Stimulated activated naive CD8-positive, alpha-beta T cell treated with anti-CD3 and anti-CD28 coated beads, Interleukin-15, amount 100 ng/mL, for 72 hours (primary cell): ENCODE measurements at regions not wholly inside any gene's neighbourhood (a gene's known extent, or its start where the extent isn't known, plus 50 kb on each side); places are given as distances from the start of the nearest gene placed in this dataset.
"Not testable (repeated sequence)": the region's sequence is repeated elsewhere in the genome, so short reads cannot be mapped to it uniquely, and the experiment has no call there.

Experiments used
- ATAC-seq: fragments of 150-1000 bp; cut with Tn5 transposase; 2 replicates; pipeline ENCODE4 v1.10.0; 2021; ENCODE audit warnings: mild to moderate bottlenecking, moderate library complexity
- DNase-seq, 2 donors: peaks; one replicate each; pipeline ENCODE4 v3.0.0; 2021 to 2022
- H3K27ac Mint-ChIP-seq, 2 donors: one replicate each; pipeline ENCODE4 v1.8.0; 2022; ENCODE audit warnings: mild to moderate bottlenecking in 2 of 2, mixed read lengths in 2 of 2, moderate library complexity in 2 of 2
- H3K27me3 Mint-ChIP-seq: one replicate; pipeline ENCODE4 v1.8.0; 2022; ENCODE audit warnings: mixed read lengths
- H3K4me1 Mint-ChIP-seq: one replicate; pipeline ENCODE4 v1.8.0; 2022; ENCODE audit warnings: mild to moderate bottlenecking, mixed read lengths
- H3K4me3 Mint-ChIP-seq, 2 donors: one replicate each; pipeline ENCODE4 v1.8.0; 2022; ENCODE audit warnings: mild to moderate bottlenecking in 2 of 2, mixed read lengths in 2 of 2, moderate library complexity in 1 of 2
- H3K9me3 Mint-ChIP-seq, 2 donors: one replicate each; pipeline ENCODE4 v1.8.0; 2022; ENCODE audit warnings: mixed read lengths in 2 of 2

DNA sequence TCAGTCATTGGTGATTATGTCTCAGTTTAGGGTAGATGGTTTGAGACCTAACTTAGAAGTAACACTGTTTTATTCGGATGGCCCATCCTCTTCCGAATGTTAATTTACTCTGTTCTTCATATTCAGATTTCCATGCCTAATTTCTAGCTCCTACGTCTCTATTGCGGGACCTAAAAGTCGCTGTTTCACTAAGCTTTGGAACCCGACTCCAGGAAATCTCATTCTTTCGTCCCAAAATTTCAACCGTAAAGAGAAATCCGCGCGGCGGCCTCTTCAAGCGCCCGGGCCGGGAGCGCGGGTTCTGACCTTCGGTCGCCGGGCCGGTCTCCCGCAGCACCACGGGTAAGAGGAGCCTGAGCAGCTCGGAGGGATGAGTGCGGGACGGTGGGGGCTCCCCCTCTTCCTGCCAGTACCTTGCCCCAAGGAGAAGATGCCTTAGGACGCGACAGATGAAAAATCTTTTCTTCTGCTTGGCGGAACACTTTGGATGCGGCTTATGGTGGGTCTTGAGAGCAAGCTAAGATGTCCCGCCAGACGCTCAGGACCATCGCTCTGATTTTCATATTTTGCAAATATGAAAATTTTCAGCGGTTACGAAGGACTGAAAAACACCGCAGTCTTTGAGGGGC lies 128.7 kb downstream of the PPIAL4G start:
- Mint-ChIP-seq H3K27me3 (peaks cover 81% of the 10 kb centered on the region), H3K27ac (no peak overlapping the region), H3K9me3 (no peaks in the 10 kb centered on the region), H3K4me3 (peak overlapping the region; percentile 58 to 65), H3K4me1 (peaks cover 30% of the 10 kb centered on the region)
- ATAC-seq (no peak), DNase-seq (no peak)

DNA sequence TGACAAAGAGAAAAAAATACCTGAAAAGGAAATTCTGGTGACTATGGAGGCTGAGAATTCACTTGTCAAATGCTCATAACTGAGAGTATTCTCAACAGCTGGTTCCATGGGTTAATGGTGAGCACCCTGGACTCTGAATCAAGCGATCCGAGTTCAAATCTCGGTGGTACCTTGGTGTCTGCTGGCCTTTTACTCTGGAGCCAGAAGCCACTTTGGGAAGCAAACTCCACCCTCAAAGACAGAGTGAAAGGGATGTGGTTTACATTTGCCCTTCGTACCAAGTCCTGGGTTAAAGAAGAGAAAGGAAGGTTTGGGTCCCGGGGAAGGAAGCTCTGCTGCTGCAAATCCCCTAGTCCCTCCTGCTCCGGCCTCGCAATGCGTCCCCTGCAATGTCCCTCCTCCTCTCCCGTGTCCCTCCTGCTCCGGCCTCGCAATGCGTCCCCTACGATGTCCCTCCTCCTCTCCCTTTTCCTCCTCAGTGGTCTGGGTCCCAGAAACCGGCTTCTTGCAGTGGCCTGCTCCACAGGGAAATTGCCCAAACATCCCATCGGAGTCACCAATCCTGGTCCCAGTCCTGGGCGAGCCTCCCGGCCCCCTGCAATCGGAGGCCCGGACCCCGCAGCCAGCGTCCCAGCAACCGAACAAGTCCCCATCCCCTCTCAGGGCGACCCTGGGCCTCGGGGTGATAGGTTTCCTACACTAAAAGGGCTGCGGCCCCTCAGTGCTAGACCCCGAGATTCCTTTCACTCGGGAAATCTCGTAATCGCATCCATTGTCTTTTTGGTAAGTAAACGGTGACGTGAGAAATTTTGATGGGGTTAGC lies 129.4 kb downstream of the PPIAL4G start:
- DNase-seq (peak; percentile 32 to 72), ATAC-seq (peak; percentile 95)
- H3K4me3 Mint-ChIP-seq = peak overlapping the region; percentile 58 to 65
- peak overlapping the region in 1 of 2 donors; percentile 92 for H3K27ac Mint-ChIP-seq
- peaks cover 30% of the 10 kb centered on the region for H3K4me1 Mint-ChIP-seq
- peaks cover 88% of the 10 kb centered on the region for H3K27me3 Mint-ChIP-seq
- H3K9me3 Mint-ChIP-seq = no peaks in the 10 kb centered on the region

GRCh38 chr1:148352470-148353053 lies 130.5 kb downstream of the PPIAL4G start:
- Mint-ChIP-seq H3K9me3 (no peaks in the 10 kb centered on the region), H3K4me3 (no peak overlapping the region), H3K4me1 (peaks cover 28% of the 10 kb centered on the region)

DNA sequence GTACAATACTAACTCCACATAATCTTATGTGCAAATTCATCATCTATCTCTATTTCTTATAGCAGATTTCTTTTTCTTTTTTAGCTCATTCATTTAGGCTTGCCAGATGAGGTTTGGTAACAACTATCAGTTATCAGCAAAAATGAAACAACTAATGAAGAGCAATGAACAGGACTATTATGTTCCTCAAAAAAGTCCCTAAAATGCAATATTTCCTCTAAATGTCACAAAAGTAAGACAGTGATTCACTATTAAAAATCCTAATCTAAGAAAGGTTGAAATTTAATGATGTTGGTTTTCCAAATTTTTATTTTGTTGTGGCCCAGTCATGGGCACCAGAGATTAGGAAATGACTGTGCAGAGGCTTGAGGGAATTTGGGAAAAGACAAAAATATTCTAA lies 135.3 kb downstream of the PPIAL4G start:
- no peak overlapping the region for H3K4me3 Mint-ChIP-seq
- peaks cover 7% of the 10 kb centered on the region for H3K4me1 Mint-ChIP-seq
- H3K9me3 Mint-ChIP-seq = no peaks in the 10 kb centered on the region
- no peak overlapping the region for H3K27ac Mint-ChIP-seq
- peaks cover 66% of the 10 kb centered on the region for H3K27me3 Mint-ChIP-seq
- DNase-seq (no peak), ATAC-seq (no peak)

More at GRCh38 chr1:148352470-148353053, 130.5 kb downstream of the PPIAL4G start:
- ATAC-seq (no peak), DNase-seq (no peak)
- H3K27ac Mint-ChIP-seq = peak overlapping the region in 1 of 2 donors; percentile 1
- H3K27me3 Mint-ChIP-seq = peaks cover 93% of the 10 kb centered on the region

DNA sequence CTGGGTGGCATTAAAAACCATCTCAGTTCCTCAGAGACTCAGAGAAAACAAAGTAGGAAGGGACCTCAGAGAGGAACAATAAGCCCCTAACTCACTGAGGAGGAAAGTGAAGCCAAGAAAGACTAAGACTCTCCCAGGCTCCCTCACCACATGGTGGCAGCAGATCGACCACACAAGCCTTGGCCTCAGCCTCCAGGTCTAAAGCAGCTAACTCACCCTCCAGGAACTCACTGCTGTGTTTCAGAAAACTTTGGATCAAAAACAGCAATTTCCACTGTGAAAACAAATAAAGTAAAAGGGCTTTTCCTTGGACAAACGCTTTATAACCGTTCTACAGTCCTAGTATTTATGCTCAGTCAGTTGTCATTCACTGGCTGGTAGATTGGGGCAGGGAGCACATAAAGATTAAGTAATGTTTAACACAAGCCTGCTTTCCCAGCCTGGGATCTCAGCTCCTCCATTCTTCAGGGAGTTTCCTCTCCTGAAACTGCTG lies 137.4 kb downstream of the PPIAL4G start:
- H3K4me1 Mint-ChIP-seq, H3K9me3 Mint-ChIP-seq, DNase-seq, ATAC-seq, H3K4me3 Mint-ChIP-seq: not testable (repeated sequence)
- Mint-ChIP-seq H3K27me3 (peaks cover 45% of the 10 kb centered on the region), H3K27ac (peak overlapping the region in 1 of 2 donors; percentile 29)

DNA sequence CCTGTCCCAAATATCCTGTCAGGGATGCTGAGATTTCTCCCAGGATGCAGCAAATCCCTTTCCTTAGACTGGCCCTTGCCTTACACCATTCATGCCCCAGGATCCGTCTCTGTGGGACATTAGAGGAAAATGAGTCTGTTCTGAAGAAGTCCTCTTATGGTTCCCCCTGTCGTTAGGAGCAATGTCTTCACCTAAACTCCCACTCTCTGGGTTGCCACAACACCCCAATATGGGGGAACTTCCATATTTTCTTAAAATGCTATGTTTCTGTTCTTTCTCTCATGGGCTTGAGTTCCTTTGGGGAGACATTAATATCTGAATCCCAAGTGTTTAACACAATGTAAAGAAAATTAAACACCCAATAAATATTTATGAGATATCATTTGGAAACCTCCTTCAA lies 138.5 kb downstream of the PPIAL4G start:
- not testable (repeated sequence) for DNase-seq, H3K9me3 Mint-ChIP-seq, H3K4me1 Mint-ChIP-seq, H3K4me3 Mint-ChIP-seq, ATAC-seq, H3K27ac Mint-ChIP-seq
- peaks cover 35% of the 10 kb centered on the region for H3K27me3 Mint-ChIP-seq

GRCh38 chr1:148341729-148342128 lies 141.4 kb downstream of the PPIAL4G start:
- DNase-seq, ATAC-seq, H3K4me3 Mint-ChIP-seq, H3K27ac Mint-ChIP-seq, H3K9me3 Mint-ChIP-seq: not testable (repeated sequence)
- peaks cover 26% of the 10 kb centered on the region for H3K4me1 Mint-ChIP-seq
- peaks cover 30% of the 10 kb centered on the region for H3K27me3 Mint-ChIP-seq

GRCh38 chr1:148336121-148336918 lies 146.8 kb downstream of the PPIAL4G start:
- not testable (repeated sequence) for H3K4me3 Mint-ChIP-seq, ATAC-seq, H3K9me3 Mint-ChIP-seq, DNase-seq
- H3K27me3 Mint-ChIP-seq = peaks cover 27% of the 10 kb centered on the region
- peak overlapping the region in 1 of 2 donors; percentile 53 for H3K27ac Mint-ChIP-seq
- peaks cover 59% of the 10 kb centered on the region for H3K4me1 Mint-ChIP-seq

- peaks cover 33% of the 10 kb centered on the region for H3K27me3 Mint-ChIP-seq
Observed at GRCh38 chr1:148334339-148335130, 148.6 kb downstream of the PPIAL4G start.

DNA sequence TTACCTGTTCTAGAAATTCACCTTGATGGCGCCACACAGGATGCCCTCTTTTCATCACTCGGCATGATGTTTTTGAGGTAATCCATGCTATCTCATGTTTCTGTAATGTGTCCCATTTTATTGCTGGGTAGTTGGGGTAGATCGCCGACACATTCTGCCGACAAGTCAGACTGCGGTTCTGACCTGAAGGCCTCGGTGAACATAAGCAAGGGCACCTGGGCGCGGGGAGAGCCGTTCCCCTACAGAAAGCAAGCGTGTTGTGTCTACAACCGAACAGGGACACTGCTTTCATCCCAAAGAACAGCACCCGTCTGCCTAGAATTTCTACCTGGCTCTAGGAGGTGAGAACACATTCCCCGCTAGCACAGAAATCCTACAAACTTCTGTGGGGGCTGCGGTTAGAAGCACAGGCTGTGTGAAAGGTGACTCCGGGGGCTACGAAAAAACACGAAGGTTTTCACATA lies 149.2 kb downstream of the PPIAL4G start:
- Mint-ChIP-seq H3K4me1 (peaks cover 62% of the 10 kb centered on the region), H3K9me3 (no peaks in the 10 kb centered on the region), H3K27me3 (peaks cover 34% of the 10 kb centered on the region), H3K4me3 (peak overlapping the region; percentile 93 to 97), H3K27ac (peak overlapping the region; percentile 100)
- ATAC-seq = no peak
- no peak for DNase-seq

More at GRCh38 chr1:148334339-148335130, 148.6 kb downstream of the PPIAL4G start:
- ATAC-seq = peak; percentile 90
- peak overlapping the region; percentile 100 for H3K27ac Mint-ChIP-seq
- DNase-seq = peak; percentile 82 to 86
- peak overlapping the region; percentile 93 to 97 for H3K4me3 Mint-ChIP-seq
- no peaks in the 10 kb centered on the region for H3K9me3 Mint-ChIP-seq
- H3K4me1 Mint-ChIP-seq = peaks cover 63% of the 10 kb centered on the region

DNA sequence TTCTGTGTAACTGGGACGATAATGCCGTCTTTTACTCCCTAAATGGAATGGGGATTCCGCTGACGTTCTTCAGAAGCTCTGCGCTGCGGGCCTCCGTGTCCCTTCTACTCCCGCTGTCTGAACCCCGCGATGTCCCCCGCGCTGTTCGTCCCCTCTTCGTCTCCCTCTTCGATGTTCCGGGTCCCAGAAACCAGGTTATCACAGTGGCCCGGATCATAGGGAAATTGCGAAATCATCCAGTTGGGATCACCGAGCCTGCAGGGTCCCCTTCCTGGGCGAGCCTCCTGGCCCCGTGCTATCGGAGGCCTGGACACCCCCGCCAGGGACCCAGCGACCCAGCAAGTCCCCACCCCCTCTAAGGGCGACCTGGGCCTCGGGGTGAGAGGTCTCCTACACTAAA lies 154.2 kb downstream of the PPIAL4G start:
- Mint-ChIP-seq H3K27ac (no peak overlapping the region), H3K4me3 (peak overlapping the region in 1 of 2 donors; percentile 41), H3K4me1 (peaks cover 19% of the 10 kb centered on the region), H3K9me3 (peaks cover 5 to 10% of the 10 kb centered on the region in 2 donors), H3K27me3 (peaks cover 34% of the 10 kb centered on the region)
- ATAC-seq (no peak), DNase-seq (no peak)

GRCh38 chr1:148325031-148325430 lies 158.1 kb downstream of the PPIAL4G start:
- Mint-ChIP-seq H3K27me3 (peaks cover 47% of the 10 kb centered on the region), H3K4me1 (peaks cover 13% of the 10 kb centered on the region), H3K9me3 (peaks cover 5 to 10% of the 10 kb centered on the region in 2 donors)
- H3K27ac Mint-ChIP-seq, H3K4me3 Mint-ChIP-seq, DNase-seq, ATAC-seq: not testable (repeated sequence)

GRCh38 chr1:148324465-148324864 lies 158.6 kb downstream of the PPIAL4G start:
- ATAC-seq, DNase-seq, H3K4me3 Mint-ChIP-seq, H3K4me1 Mint-ChIP-seq, H3K27ac Mint-ChIP-seq: not testable (repeated sequence)
- H3K9me3 Mint-ChIP-seq = peaks cover 5 to 10% of the 10 kb centered on the region in 2 donors
- H3K27me3 Mint-ChIP-seq = peaks cover 45% of the 10 kb centered on the region

DNA sequence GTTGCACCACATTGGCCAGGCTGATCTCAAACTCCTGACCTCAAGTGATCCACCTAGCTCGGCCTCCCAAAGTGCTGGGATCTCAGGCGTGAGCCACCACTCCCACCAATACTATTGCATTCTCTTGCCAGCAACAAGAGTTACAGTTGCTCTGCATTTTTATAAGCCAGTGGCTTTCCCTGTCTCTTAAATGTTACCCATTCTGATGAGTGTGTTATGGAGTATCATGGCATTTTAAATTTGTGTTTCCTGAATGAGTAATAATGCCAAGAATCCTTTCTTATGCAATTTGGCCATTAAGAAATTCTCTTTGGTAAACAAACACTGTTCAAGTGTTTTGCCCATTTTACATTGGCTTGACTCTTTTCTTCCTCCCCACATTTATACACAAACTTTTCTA lies 163.0 kb downstream of the PPIAL4G start:
- peaks cover 44% of the 10 kb centered on the region for H3K27me3 Mint-ChIP-seq
- peaks cover 36% of the 10 kb centered on the region for H3K4me1 Mint-ChIP-seq
- not testable (repeated sequence) for DNase-seq, H3K9me3 Mint-ChIP-seq, ATAC-seq, H3K27ac Mint-ChIP-seq
- H3K4me3 Mint-ChIP-seq = peak overlapping the region in 1 of 2 donors; percentile 36
